ENCODE measurements at regions not wholly inside any gene's neighbourhood (a gene's known extent, or its start where the extent isn't known, plus 50 kb on each side); places are given as distances from the start of the nearest gene placed in this dataset.

- no peaks in the 10 kb centered on the region for H3K27me3 ChIP-seq
- H3K4me1 ChIP-seq: no peaks in the 10 kb centered on the region
- H3K9me3 ChIP-seq: no peaks in the 10 kb centered on the region
- no peak overlapping the region for H3K4me3 ChIP-seq
- 95% methylated on average over 1 of the region's 1 CpG for WGBS
- no peak for DNase-seq (ENCODE audit: low spot score in 2 of 2)
- no peak for TF ChIP-seq EP300 (IDR thresholded peaks at IDR 0.05)
- no peak for TF ChIP-seq POLR2A (IDR thresholded peaks at IDR 0.05)
- TF ChIP-seq CTCF (IDR thresholded peaks at IDR 0.05): no peak
- no peak for TF ChIP-seq POLR2AphosphoS5 (IDR thresholded peaks at IDR 0.05)
- no peaks in the 10 kb centered on the region for H3K36me3 ChIP-seq
- no peak overlapping the region for H3K27ac ChIP-seq
These were observed 643.3 kb downstream of the BCL11A start for GRCh38 chr2:59910166-59910565.

- Histone ChIP-seq H3K36me3 (no peaks in the 10 kb centered on the region), H3K9me3 (no peaks in the 10 kb centered on the region), H3K27me3 (no peaks in the 10 kb centered on the region), H3K27ac (no peak overlapping the region), H3K4me1 (no peaks in the 10 kb centered on the region), H3K4me3 (no peak overlapping the region)
- 72% methylated on average over 3 of the region's 3 CpGs for WGBS
- no peak for DNase-seq (ENCODE audit: low spot score in 2 of 2)
- TF ChIP-seq CTCF (IDR thresholded peaks at IDR 0.05) (no peak), POLR2AphosphoS5 (IDR thresholded peaks at IDR 0.05) (no peak), EP300 (IDR thresholded peaks at IDR 0.05) (no peak), POLR2A (IDR thresholded peaks at IDR 0.05) (no peak)
These were observed 644.3 kb downstream of the BCL11A start for GRCh38 chr2:59909147-59909546.

GRCh38 chr2:59905731-59906130 is 647.7 kb downstream of the BCL11A start:
- no peak overlapping the region for H3K4me3 ChIP-seq
- H3K36me3 ChIP-seq: no peaks in the 10 kb centered on the region
- no peaks in the 10 kb centered on the region for H3K27me3 ChIP-seq
- H3K4me1 ChIP-seq: no peaks in the 10 kb centered on the region
- WGBS: 67% methylated on average over 2 of the region's 2 CpGs
- DNase-seq (ENCODE audit: low spot score in 2 of 2): no peak
- no peak overlapping the region for H3K27ac ChIP-seq
- TF ChIP-seq POLR2A (IDR thresholded peaks at IDR 0.05) (no peak), EP300 (IDR thresholded peaks at IDR 0.05) (no peak), CTCF (IDR thresholded peaks at IDR 0.05) (no peak), POLR2AphosphoS5 (IDR thresholded peaks at IDR 0.05) (no peak)
- no peaks in the 10 kb centered on the region for H3K9me3 ChIP-seq

GRCh38 chr2:59903994-59904544 is 649.4 kb downstream of the BCL11A start:
- TF ChIP-seq POLR2AphosphoS5 (IDR thresholded peaks at IDR 0.05) (no peak), EP300 (IDR thresholded peaks at IDR 0.05) (no peak), POLR2A (IDR thresholded peaks at IDR 0.05) (no peak), CTCF (IDR thresholded peaks at IDR 0.05) (no peak)
- Histone ChIP-seq H3K27me3 (no peaks in the 10 kb centered on the region), H3K27ac (no peak overlapping the region), H3K36me3 (no peaks in the 10 kb centered on the region), H3K4me1 (no peaks in the 10 kb centered on the region), H3K4me3 (no peak overlapping the region), H3K9me3 (no peaks in the 10 kb centered on the region)
- no peak for DNase-seq (ENCODE audit: low spot score in 2 of 2)
- WGBS: 73% methylated on average over 9 of the region's 9 CpGs

GRCh38 chr2:59900728-59901452 is 652.6 kb downstream of the BCL11A start:
- Histone ChIP-seq H3K27ac (no peak overlapping the region), H3K9me3 (no peaks in the 10 kb centered on the region), H3K36me3 (no peaks in the 10 kb centered on the region), H3K4me1 (no peaks in the 10 kb centered on the region), H3K4me3 (no peak overlapping the region), H3K27me3 (no peaks in the 10 kb centered on the region)
- no peak for TF ChIP-seq EP300 (IDR thresholded peaks at IDR 0.05)
- 92% methylated on average over 6 of the region's 6 CpGs for WGBS
- DNase-seq (ENCODE audit: low spot score in 2 of 2): no peak
